ENCODE measurements at regions not wholly inside any gene's neighbourhood (a gene's known extent, or its start where the extent isn't known, plus 50 kb on each side); places are given as distances from the start of the nearest gene placed in this dataset.

- H3K36me3 ChIP-seq, result no peaks in the 10 kb centered on the region
- Mint-ChIP-seq H3K4me1 (peaks cover 12% of the 10 kb centered on the region), H3K27me3 (ENCODE audit: insufficient read depth, low read depth) (peaks cover 9% of the 10 kb centered on the region), H3K27ac (no peak overlapping the region), H3K4me3 (no peak overlapping the region), H3K36me3 (no peaks in the 10 kb centered on the region), H3K9me3 (peaks cover 4% of the 10 kb centered on the region)
- no peak for TF ChIP-seq EZH2phosphoT487 (IDR thresholded peaks at IDR 0.05)
- no peak for TF ChIP-seq EZH2 (IDR thresholded peaks at IDR 0.05)
- TF ChIP-seq CTCF (IDR thresholded peaks at IDR 0.05), result peak; percentile 19
- no peaks in the 10 kb centered on the region for H4K20me1 ChIP-seq (ENCODE audit: low read depth)
- no peak overlapping the region for H3K4me2 ChIP-seq
- H3K9ac ChIP-seq, result no peak overlapping the region
- no peaks in the 10 kb centered on the region for H3K79me2 ChIP-seq (ENCODE audit: low read depth)
- no peaks in the 10 kb centered on the region for H3F3A ChIP-seq (ENCODE audit: low read depth)
- no peaks in the 10 kb centered on the region for H3K27me3 ChIP-seq
- H3K4me3 ChIP-seq, result no peak overlapping the region
- peaks cover 8% of the 10 kb centered on the region for H3K4me1 ChIP-seq
- H3K27ac ChIP-seq, result no peak overlapping the region
- peak overlapping the region; percentile 65 for H2AFZ ChIP-seq (replicated peaks)
- H3K9me3 ChIP-seq (ENCODE audit: low read depth), result no peaks in the 10 kb centered on the region
- peak; percentile 16 for DNase-seq (ENCODE audit: low spot score)
These were observed 628.3 kb downstream of the BUD13 start for GRCh38 chr11:116144387-116144958.

- TF ChIP-seq EZH2phosphoT487 (IDR thresholded peaks at IDR 0.05) (no peak), CTCF (IDR thresholded peaks at IDR 0.05) (no peak), EZH2 (IDR thresholded peaks at IDR 0.05) (no peak)
- no peaks in the 10 kb centered on the region for H3K9me3 ChIP-seq (ENCODE audit: low read depth)
These were observed 634.1 kb upstream of the CADM1 start for GRCh38 chr11:116138280-116138679.

GRCh38 chr11:116137753-116138152 lies 633.5 kb upstream of the CADM1 start:
- Histone ChIP-seq H3K79me2 (ENCODE audit: low read depth) (no peaks in the 10 kb centered on the region), H2AFZ (replicated peaks) (no peak overlapping the region), H3F3A (ENCODE audit: low read depth) (no peaks in the 10 kb centered on the region), H4K20me1 (ENCODE audit: low read depth) (no peaks in the 10 kb centered on the region), H3K9me3 (ENCODE audit: low read depth) (no peaks in the 10 kb centered on the region), H3K4me3 (no peak overlapping the region), H3K4me2 (no peak overlapping the region), H3K27me3 (no peaks in the 10 kb centered on the region), H3K27ac (no peak overlapping the region), H3K36me3 (no peaks in the 10 kb centered on the region), H3K9ac (no peak overlapping the region), H3K4me1 (peaks cover 7% of the 10 kb centered on the region)
- Mint-ChIP-seq H3K9me3 (no peaks in the 10 kb centered on the region), H3K27ac (no peak overlapping the region), H3K4me1 (peaks cover 15% of the 10 kb centered on the region), H3K36me3 (no peaks in the 10 kb centered on the region), H3K4me3 (no peak overlapping the region), H3K27me3 (ENCODE audit: insufficient read depth, low read depth) (peaks cover 11% of the 10 kb centered on the region)
- TF ChIP-seq EZH2phosphoT487 (IDR thresholded peaks at IDR 0.05), result no peak
- DNase-seq (ENCODE audit: low spot score), result no peak

More at GRCh38 chr11:116138280-116138679, 634.1 kb upstream of the CADM1 start:
- Histone ChIP-seq H2AFZ (replicated peaks) (no peak overlapping the region), H3K79me2 (ENCODE audit: low read depth) (no peaks in the 10 kb centered on the region), H3K27me3 (no peaks in the 10 kb centered on the region), H3K9ac (no peak overlapping the region), H3K4me3 (no peak overlapping the region), H3K4me1 (peaks cover 2% of the 10 kb centered on the region), H3K36me3 (no peaks in the 10 kb centered on the region), H3K4me2 (no peak overlapping the region), H3F3A (ENCODE audit: low read depth) (no peaks in the 10 kb centered on the region), H3K27ac (no peak overlapping the region), H4K20me1 (ENCODE audit: low read depth) (no peaks in the 10 kb centered on the region)
- Mint-ChIP-seq H3K9me3 (no peaks in the 10 kb centered on the region), H3K27me3 (ENCODE audit: insufficient read depth, low read depth) (peaks cover 6% of the 10 kb centered on the region), H3K4me3 (no peak overlapping the region), H3K27ac (no peak overlapping the region), H3K4me1 (peaks cover 9% of the 10 kb centered on the region), H3K36me3 (no peaks in the 10 kb centered on the region)
- DNase-seq (ENCODE audit: low spot score), result no peak

GRCh38 chr11:116136987-116137674 lies 632.9 kb upstream of the CADM1 start:
- Mint-ChIP-seq H3K27me3 (ENCODE audit: insufficient read depth, low read depth) (peaks cover 12% of the 10 kb centered on the region), H3K27ac (no peak overlapping the region), H3K36me3 (no peaks in the 10 kb centered on the region), H3K9me3 (no peaks in the 10 kb centered on the region), H3K4me1 (peaks cover 21% of the 10 kb centered on the region), H3K4me3 (no peak overlapping the region)
- Histone ChIP-seq H3F3A (ENCODE audit: low read depth) (no peaks in the 10 kb centered on the region), H4K20me1 (ENCODE audit: low read depth) (no peaks in the 10 kb centered on the region), H3K27ac (no peak overlapping the region), H3K9me3 (ENCODE audit: low read depth) (no peaks in the 10 kb centered on the region), H3K36me3 (no peaks in the 10 kb centered on the region), H2AFZ (replicated peaks) (no peak overlapping the region), H3K27me3 (no peaks in the 10 kb centered on the region), H3K4me3 (no peak overlapping the region), H3K4me1 (peaks cover 11% of the 10 kb centered on the region), H3K79me2 (ENCODE audit: low read depth) (no peaks in the 10 kb centered on the region), H3K9ac (no peak overlapping the region), H3K4me2 (no peak overlapping the region)
- no peak for DNase-seq (ENCODE audit: low spot score)
- no peak for TF ChIP-seq EZH2phosphoT487 (IDR thresholded peaks at IDR 0.05)
- no peak for TF ChIP-seq CTCF (IDR thresholded peaks at IDR 0.05)
- TF ChIP-seq EZH2 (IDR thresholded peaks at IDR 0.05), result no peak
